IMR-90 (cell line): ENCODE measurements at regions not wholly inside any gene's neighbourhood (a gene's known extent, or its start where the extent isn't known, plus 50 kb on each side); places are given as distances from the start of the nearest gene placed in this dataset.

Experiments
- ATAC-seq: fragments of 200-7000 bp; cut with Tn5 transposase; 2 replicates; pipeline ENCODE4 v1.9.1; 2020; ENCODE audit warnings: low read depth, mild to moderate bottlenecking, moderate library complexity
- BruUV-seq: library from RNA; stranded (reverse); fragments of 400-500 nt; replicated peaks from 2 replicates; lab custom pipeline; 2021; lab: Mats Ljungman, UMichigan
- CTCF ChIA-PET: fragments of 300-600 bp; formaldehyde crosslinking; extraction: SDS; loops from one replicate; lab custom pipeline; 2021; ENCODE audit warnings: antibody characterized with exemption; lab: Yijun Ruan, JAX
- POLR2A ChIA-PET: fragments of 300-600 bp; sonication (Branson Sonifier 250); formaldehyde crosslinking; loops from one replicate; lab custom pipeline; 2022; ENCODE audit warnings: antibody characterized with exemption; ENCODE audit not compliant: unreplicated experiment; lab: Charles Lee
- DNase-seq: peaks from one replicate; pipeline ENCODE4 v3.0.0; 2013
- H2AFZ ChIP-seq: replicated peaks from 2 replicates; pipeline ENCODE3; 2013; ENCODE audit warnings: low read length, mild to moderate bottlenecking; ENCODE audit not compliant: poor library complexity
- H2AK5ac ChIP-seq: 2 replicates; pipeline ENCODE4 v1.6.1; 2013; ENCODE audit warnings: low read depth, low read length, inconsistent platforms
- H2AK9ac ChIP-seq: replicated peaks from 2 replicates; pipeline ENCODE3; 2013; ENCODE audit warnings: mild to moderate bottlenecking, low read depth, low read length, moderate library complexity; ENCODE audit not compliant: poor library complexity
- H2BK120ac ChIP-seq: 2 replicates; pipeline ENCODE4 v1.6.1; 2013; ENCODE audit warnings: low read depth, low read length, inconsistent platforms
- H2BK15ac ChIP-seq: 3 replicates; pipeline ENCODE4 v1.6.1; 2013; ENCODE audit warnings: low read depth, low read length, inconsistent platforms
- H2BK20ac ChIP-seq: 2 replicates; pipeline ENCODE4 v1.6.1; 2013; ENCODE audit warnings: low read depth, mild to moderate bottlenecking, inconsistent platforms, low read length, moderate library complexity
- H2BK5ac ChIP-seq: 2 replicates; pipeline ENCODE4 v1.6.1; 2013; ENCODE audit warnings: mild to moderate bottlenecking, low read depth, low read length, inconsistent platforms; ENCODE audit not compliant: poor library complexity, severe bottlenecking
- H3K14ac ChIP-seq: replicated peaks from 2 replicates; pipeline ENCODE4 v1.6.1; 2013; ENCODE audit warnings: low read depth, low read length, inconsistent platforms
- H3K18ac ChIP-seq: 2 replicates; pipeline ENCODE4 v1.6.1; 2013; ENCODE audit warnings: low read depth, low read length, control low read depth
- H3K23ac ChIP-seq: 2 replicates; pipeline ENCODE4 v1.6.1; 2013; ENCODE audit warnings: low read depth, low read length, inconsistent platforms
- H3K27ac ChIP-seq: 2 replicates; pipeline ENCODE4 v1.5.1; 2013; ENCODE audit warnings: mild to moderate bottlenecking, control low read depth, low read length; ENCODE audit not compliant: insufficient read depth
- H3K27me3 ChIP-seq: 2 replicates; pipeline ENCODE4 v1.6.1; 2013; ENCODE audit warnings: low read length; ENCODE audit not compliant: control insufficient read depth, insufficient read depth
- H3K36me3 ChIP-seq: 2 replicates; pipeline ENCODE4 v1.6.1; 2013; ENCODE audit warnings: low read length, mixed read lengths; ENCODE audit not compliant: control insufficient read depth, insufficient read depth
- H3K4ac ChIP-seq: 2 replicates; pipeline ENCODE4 v1.6.1; 2013; ENCODE audit warnings: low read depth, low read length, inconsistent platforms
- H3K4me1 ChIP-seq: 2 replicates; pipeline ENCODE4 v1.6.1; 2013; ENCODE audit warnings: low read length, mixed read lengths; ENCODE audit not compliant: control insufficient read depth, insufficient read depth
- H3K4me2 ChIP-seq: 2 replicates; pipeline ENCODE4 v1.6.1; 2013; ENCODE audit warnings: low read depth, mild to moderate bottlenecking, control low read depth, low read length, moderate library complexity
- H3K4me3 ChIP-seq: 2 replicates; pipeline ENCODE4 v1.5.1; 2013; ENCODE audit warnings: low read depth, mild to moderate bottlenecking, control low read depth, low read length, moderate library complexity; ENCODE audit not compliant: insufficient read depth
- H3K56ac ChIP-seq: 2 replicates; pipeline ENCODE4 v1.6.1; 2013; ENCODE audit warnings: low read length, inconsistent platforms; ENCODE audit not compliant: insufficient read depth; ENCODE audit errors: extremely low read depth
- H3K79me1 ChIP-seq, 2 experiments: 2 replicates each; pipeline ENCODE4 v1.6.1; 2013; ENCODE audit warnings: low read length in 2 of 2, inconsistent platforms in 1 of 2, low read depth in 1 of 2
- H3K9ac ChIP-seq: 2 replicates; pipeline ENCODE4 v1.6.1; 2013; ENCODE audit warnings: low read depth, low read length, control low read depth
- H3K9me1 ChIP-seq: 2 replicates; pipeline ENCODE4 v1.6.1; 2013; ENCODE audit warnings: low read length, inconsistent platforms; ENCODE audit not compliant: insufficient read depth
- H3K9me3 ChIP-seq: 2 replicates; pipeline ENCODE4 v1.6.1; 2013; ENCODE audit warnings: low read length; ENCODE audit not compliant: control insufficient read depth, insufficient read depth
- H4K20me1 ChIP-seq: 2 replicates; pipeline ENCODE4 v1.6.1; 2013; ENCODE audit warnings: low read length, inconsistent platforms; ENCODE audit not compliant: insufficient read depth
- H4K5ac ChIP-seq: 2 replicates; pipeline ENCODE4 v1.6.1; 2013; ENCODE audit warnings: mild to moderate bottlenecking, low read depth, low read length, control low read depth
- H4K8ac ChIP-seq, 2 experiments: 2 replicates each; pipeline ENCODE4 v1.6.1; 2013; ENCODE audit warnings: low read depth in 2 of 2, low read length in 2 of 2, control low read depth in 1 of 2, inconsistent platforms in 1 of 2
- H4K91ac ChIP-seq: 2 replicates; pipeline ENCODE4 v1.6.1; 2013; ENCODE audit warnings: low read depth, low read length, inconsistent platforms; ENCODE audit not compliant: insufficient read depth
- CHD1 ChIP-seq: IDR thresholded peaks from 2 replicates; pipeline ENCODE4 v1.6.1; 2012; ENCODE audit warnings: low read depth, low read length, improper control_type of control experiment
- ELK1 ChIP-seq: fragments of 150-350 bp; IDR thresholded peaks from 2 replicates; pipeline ENCODE4 v1.6.1; 2016; ENCODE audit warnings: low read depth, mild to moderate bottlenecking, low read length, moderate library complexity, borderline replicate concordance
- FOS ChIP-seq: fragments of 150-350 bp; IDR thresholded peaks from 2 replicates; pipeline ENCODE4 v1.6.1; 2016; ENCODE audit warnings: low read depth, low read length
- MAZ ChIP-seq: IDR thresholded peaks from 2 replicates; pipeline ENCODE4 v1.6.1; 2012; ENCODE audit warnings: low read depth, mild to moderate bottlenecking, low read length, improper control_type of control experiment, moderate library complexity, borderline replicate concordance
- MXI1 ChIP-seq: IDR thresholded peaks from 2 replicates; pipeline ENCODE4 v1.6.1; 2012; ENCODE audit warnings: low read depth, mild to moderate bottlenecking, low read length, moderate library complexity, borderline replicate concordance
- NFE2L2 ChIP-seq: fragments of 150-350 bp; IDR thresholded peaks from 2 replicates; pipeline ENCODE4 v1.6.1; 2016; ENCODE audit warnings: low read depth, mild to moderate bottlenecking, low read length
- RAD21 ChIP-seq: IDR thresholded peaks from 2 replicates; pipeline ENCODE4 v1.6.1; 2012; ENCODE audit warnings: low read length, improper control_type of control experiment
- RFX5 ChIP-seq: IDR thresholded peaks from 2 replicates; pipeline ENCODE4 v1.8.0; 2012; ENCODE audit warnings: low read depth, mild to moderate bottlenecking, low read length, moderate library complexity
- SMC3 ChIP-seq: fragments of 150-350 bp; IDR thresholded peaks from 2 replicates; pipeline ENCODE4 v1.6.1; 2016; ENCODE audit warnings: low read depth, mild to moderate bottlenecking, antibody characterized with exemption, low read length, moderate library complexity
- WGBS, 2 experiments: methylation state at CpG; one replicate each; pipeline versions ENCODE4 v1.1.5 to v1.1.7; 2013; ENCODE audit warnings: missing lambda C conversion rate in 2 of 2; ENCODE audit not compliant: insufficient read length in 1 of 2; ENCODE audit errors: extremely low coverage in 2 of 2; 5-methylcytosine and 5-hydroxymethylcytosine counted together
- dilution Hi-C: fragments of 300-500 bp; cut with HindIII; formaldehyde crosslinking; loops from one replicate; pipeline ENCODE4 v1.14.3; 2018; ENCODE audit warnings: low sequenced_read_pairs; ENCODE audit not compliant: unreplicated experiment
- in situ Hi-C: fragments of 300-500 bp; cut with MboI; formaldehyde crosslinking; loops from 3 replicates; pipeline ENCODE4 v1.14.3; 2019; ENCODE audit warnings: low sequenced_read_pairs, inconsistent platforms, mixed read lengths
- intact Hi-C: fragments of 100-400 bp; cut with micrococcal nuclease; formaldehyde crosslinking; loops from 2 replicates; pipeline ENCODE4 v1.10.0; 2022
- TF ChIP-seq, protein P1 (sequence below): conservative IDR thresholded peaks from 2 replicates; pipeline ENCODE4 v1.5.1; 2012; ENCODE audit warnings: mild to moderate bottlenecking, low read depth, low read length, improper control_type of control experiment

- CTCF ChIA-PET, result no interaction called here
- TF ChIP-seq RFX5, result no peak
- TF ChIP-seq CHD1, result no peak
- no peak for TF ChIP-seq NFE2L2
- TF ChIP-seq SMC3, result no peak
- TF ChIP-seq, protein P1, sequence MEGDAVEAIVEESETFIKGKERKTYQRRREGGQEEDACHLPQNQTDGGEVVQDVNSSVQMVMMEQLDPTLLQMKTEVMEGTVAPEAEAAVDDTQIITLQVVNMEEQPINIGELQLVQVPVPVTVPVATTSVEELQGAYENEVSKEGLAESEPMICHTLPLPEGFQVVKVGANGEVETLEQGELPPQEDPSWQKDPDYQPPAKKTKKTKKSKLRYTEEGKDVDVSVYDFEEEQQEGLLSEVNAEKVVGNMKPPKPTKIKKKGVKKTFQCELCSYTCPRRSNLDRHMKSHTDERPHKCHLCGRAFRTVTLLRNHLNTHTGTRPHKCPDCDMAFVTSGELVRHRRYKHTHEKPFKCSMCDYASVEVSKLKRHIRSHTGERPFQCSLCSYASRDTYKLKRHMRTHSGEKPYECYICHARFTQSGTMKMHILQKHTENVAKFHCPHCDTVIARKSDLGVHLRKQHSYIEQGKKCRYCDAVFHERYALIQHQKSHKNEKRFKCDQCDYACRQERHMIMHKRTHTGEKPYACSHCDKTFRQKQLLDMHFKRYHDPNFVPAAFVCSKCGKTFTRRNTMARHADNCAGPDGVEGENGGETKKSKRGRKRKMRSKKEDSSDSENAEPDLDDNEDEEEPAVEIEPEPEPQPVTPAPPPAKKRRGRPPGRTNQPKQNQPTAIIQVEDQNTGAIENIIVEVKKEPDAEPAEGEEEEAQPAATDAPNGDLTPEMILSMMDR, result no peak
- no peak for TF ChIP-seq MAZ
- no peak for TF ChIP-seq FOS
- no peak for TF ChIP-seq ELK1
- TF ChIP-seq MXI1, result no peak
- TF ChIP-seq RAD21, result no peak
- H4K20me1 ChIP-seq, result no peaks in the 10 kb centered on the region
- no peak overlapping the region for H2AK5ac ChIP-seq
- peaks cover 37% of the 10 kb centered on the region for H3K9me3 ChIP-seq
- H3K18ac ChIP-seq, result no peak overlapping the region
- no peak overlapping the region for H2AFZ ChIP-seq
- no TSS peak for BruUV-seq
- no peak overlapping the region for H4K8ac ChIP-seq
- intact Hi-C loops (no loop called here), in situ Hi-C loops (no loop called here), dilution Hi-C loops (no loop called here)
- peaks cover 11% of the 10 kb centered on the region for H3K36me3 ChIP-seq
- no peak overlapping the region for H2BK120ac ChIP-seq
- H3K4me3 ChIP-seq, result no peak overlapping the region
- WGBS, 2 experiments, result 92% methylated on average over 6 of the region's 6 CpGs; no CpG with 5 or more reads in 1 of the 2 experiments
- no peak overlapping the region for H3K4ac ChIP-seq
- ATAC-seq (no peak), DNase-seq (no peak)
- H3K23ac ChIP-seq, result no peak overlapping the region
- no peaks in the 10 kb centered on the region for H3K79me1 ChIP-seq
- H4K5ac ChIP-seq, result no peak overlapping the region
- H2BK5ac ChIP-seq, result no peak overlapping the region
- POLR2A ChIA-PET, result no interaction called here
- H3K27me3 ChIP-seq, result no peaks in the 10 kb centered on the region
- no peak overlapping the region for H2BK20ac ChIP-seq
- H3K27ac ChIP-seq, result no peak overlapping the region
- H2AK9ac ChIP-seq, result no peak overlapping the region
- no peak overlapping the region for H3K56ac ChIP-seq
- H3K9ac ChIP-seq, result no peak overlapping the region
- H2BK15ac ChIP-seq, result no peak overlapping the region
- H3K4me1 ChIP-seq, result no peaks in the 10 kb centered on the region
- H3K4me2 ChIP-seq, result no peak overlapping the region
- H3K9me1 ChIP-seq, result no peaks in the 10 kb centered on the region
- H4K91ac ChIP-seq, result no peak overlapping the region
- no peak overlapping the region for H3K14ac ChIP-seq
These were observed 1440.9 kb downstream of the UQCRFS1 start for GRCh38 chr19:27772059-27772458.
